ENCODE measurements at regions not wholly inside any gene's neighbourhood (a gene's known extent, or its start where the extent isn't known, plus 50 kb on each side); places are given as distances from the start of the nearest gene placed in this dataset.

DNA sequence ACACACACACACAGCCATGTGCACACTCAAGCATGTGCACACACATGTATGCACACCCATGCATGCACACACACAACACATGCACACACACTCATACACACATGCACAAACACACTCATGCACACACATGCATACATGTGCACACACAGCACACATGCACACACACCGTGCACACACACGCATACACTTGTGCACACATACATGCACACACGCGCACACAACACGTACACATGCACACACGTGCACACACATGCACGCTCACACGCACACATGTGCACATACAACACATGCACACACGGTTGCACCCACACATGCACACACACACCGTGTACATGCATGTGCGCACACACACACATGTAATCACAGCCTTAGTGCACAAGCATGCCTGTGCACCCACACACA, 230.4 kb upstream of the GSE1 start:
- no peak for TF ChIP-seq CTCF (IDR thresholded peaks at IDR 0.05; ENCODE audit: insufficient read depth, low read depth, low read length)
- TF ChIP-seq EZH2 (IDR thresholded peaks at IDR 0.05; ENCODE audit: insufficient read depth, low read length): no peak
